ENCODE measurements at regions not wholly inside any gene's neighbourhood (a gene's known extent, or its start where the extent isn't known, plus 50 kb on each side); places are given as distances from the start of the nearest gene placed in this dataset.
A peak's percentile ranks its signal among the peaks of the same experiment; 100 is the strongest.

DNA sequence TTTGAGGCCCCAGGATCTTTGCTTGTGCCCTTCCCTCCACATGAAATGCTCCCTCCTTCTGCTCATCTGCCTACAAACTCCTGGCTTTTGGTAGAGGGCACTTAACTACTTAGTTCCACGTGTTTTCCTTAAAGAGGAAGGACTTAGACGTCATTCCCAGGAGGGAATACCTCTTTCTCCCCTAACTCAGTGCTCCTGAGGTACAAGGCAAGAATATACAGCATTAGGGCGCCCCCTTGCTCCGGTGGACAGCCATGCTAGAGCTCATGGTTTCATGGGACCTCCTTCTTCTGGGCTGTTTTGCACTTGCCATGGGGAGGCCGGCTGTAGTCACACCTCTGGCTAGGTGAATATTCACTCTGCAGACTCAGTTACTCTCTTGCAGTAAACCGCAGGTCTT lies 93.8 kb upstream of the LY86 start:
- TF ChIP-seq, protein P1, sequence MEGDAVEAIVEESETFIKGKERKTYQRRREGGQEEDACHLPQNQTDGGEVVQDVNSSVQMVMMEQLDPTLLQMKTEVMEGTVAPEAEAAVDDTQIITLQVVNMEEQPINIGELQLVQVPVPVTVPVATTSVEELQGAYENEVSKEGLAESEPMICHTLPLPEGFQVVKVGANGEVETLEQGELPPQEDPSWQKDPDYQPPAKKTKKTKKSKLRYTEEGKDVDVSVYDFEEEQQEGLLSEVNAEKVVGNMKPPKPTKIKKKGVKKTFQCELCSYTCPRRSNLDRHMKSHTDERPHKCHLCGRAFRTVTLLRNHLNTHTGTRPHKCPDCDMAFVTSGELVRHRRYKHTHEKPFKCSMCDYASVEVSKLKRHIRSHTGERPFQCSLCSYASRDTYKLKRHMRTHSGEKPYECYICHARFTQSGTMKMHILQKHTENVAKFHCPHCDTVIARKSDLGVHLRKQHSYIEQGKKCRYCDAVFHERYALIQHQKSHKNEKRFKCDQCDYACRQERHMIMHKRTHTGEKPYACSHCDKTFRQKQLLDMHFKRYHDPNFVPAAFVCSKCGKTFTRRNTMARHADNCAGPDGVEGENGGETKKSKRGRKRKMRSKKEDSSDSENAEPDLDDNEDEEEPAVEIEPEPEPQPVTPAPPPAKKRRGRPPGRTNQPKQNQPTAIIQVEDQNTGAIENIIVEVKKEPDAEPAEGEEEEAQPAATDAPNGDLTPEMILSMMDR (IDR thresholded peaks at IDR 0.05; ENCODE audit: insufficient read depth, low read length, poor library complexity, severe bottlenecking) = peak; percentile 94
- no peak for TF ChIP-seq EZH2phosphoT487 (conservative IDR thresholded peaks at IDR 0.05; ENCODE audit: low read length)
